HUDEP-2 (cell line): ENCODE measurements at regions not wholly inside any gene's neighbourhood (a gene's known extent, or its start where the extent isn't known, plus 50 kb on each side); places are given as distances from the start of the nearest gene placed in this dataset.

Experiments used
- DNase-seq, 76 experiments: peaks; one replicate each; lab custom pipeline; 2025; ENCODE audit not compliant: unreplicated experiment in 76 of 76; lab: John Stamatoyannopoulos, UW

DNA sequence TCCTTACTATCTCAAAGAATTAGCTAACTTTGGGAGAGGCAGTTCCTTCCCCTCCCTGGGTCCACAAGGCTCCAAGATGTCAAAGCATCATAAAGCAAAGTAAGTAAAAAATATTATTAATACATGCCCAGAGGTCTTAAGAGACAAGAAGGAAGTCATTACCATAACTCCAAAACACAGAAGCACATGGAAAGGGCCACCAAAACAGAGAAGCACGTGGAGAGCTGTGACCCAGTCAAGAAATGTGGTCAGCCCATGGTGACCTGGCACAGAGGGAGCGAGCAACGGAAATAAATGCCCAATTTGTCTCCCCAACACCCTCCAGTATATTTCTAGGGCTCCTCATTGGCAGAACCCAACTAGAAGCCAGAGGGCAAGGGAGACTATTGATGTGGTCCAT, 277.5 kb upstream of the API5 start:
- no peak for DNase-seq

DNA sequence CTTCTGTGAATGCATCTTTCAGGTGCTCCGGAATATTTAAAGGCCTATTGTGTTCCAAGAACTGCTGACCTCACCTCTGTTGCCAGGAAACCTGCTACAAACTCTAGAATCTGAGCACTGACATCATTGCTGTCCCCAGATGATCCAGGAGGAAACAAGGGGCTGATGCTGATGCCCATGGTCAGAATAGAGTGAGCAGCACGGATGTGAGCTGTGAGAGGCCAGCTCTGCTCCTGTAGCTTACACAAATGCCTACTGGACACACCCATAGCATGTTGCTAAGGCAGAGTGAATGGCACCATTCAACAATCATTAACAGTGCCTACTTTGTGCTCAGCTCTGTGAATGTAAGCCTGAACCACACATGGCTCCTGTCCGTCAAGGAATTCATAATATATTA, 276.7 kb upstream of the API5 start:
- no peak for DNase-seq

DNA sequence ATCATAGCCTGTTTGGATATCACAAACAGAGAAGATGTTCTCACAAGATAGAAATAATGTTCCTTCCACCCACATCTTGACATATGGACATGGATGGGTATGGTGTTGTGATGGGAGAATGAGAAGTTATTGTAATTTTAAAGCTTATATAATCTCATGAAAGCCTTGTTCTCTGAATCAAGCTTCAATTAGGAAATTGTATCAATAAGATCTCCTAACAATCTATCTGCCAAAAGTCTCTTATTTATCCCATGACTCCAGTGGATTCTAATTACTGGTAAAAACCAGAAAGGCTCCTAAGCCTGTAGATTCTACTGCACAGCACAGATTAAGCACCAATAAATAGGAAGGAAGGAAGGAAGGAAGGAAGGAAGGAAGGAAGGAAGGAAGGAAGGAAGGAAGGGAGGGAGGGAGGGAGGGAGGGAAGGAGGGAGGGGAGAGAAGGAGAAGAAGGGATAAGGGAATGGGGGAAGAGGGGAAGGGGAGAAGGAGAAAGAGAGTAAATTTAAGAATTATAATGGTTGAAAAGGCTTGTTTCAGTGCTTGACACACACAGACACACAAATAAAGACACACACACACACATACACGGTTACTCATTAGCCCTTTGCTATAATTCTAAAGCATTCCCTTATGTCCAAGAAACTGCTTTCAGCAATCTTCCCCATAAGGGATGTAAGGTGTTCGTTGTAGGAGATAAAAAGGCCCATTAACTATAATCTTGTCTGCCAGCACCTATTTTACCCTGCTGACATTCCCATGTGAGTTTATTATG, 258.0 kb upstream of the API5 start:
- DNase-seq = no peak

DNA sequence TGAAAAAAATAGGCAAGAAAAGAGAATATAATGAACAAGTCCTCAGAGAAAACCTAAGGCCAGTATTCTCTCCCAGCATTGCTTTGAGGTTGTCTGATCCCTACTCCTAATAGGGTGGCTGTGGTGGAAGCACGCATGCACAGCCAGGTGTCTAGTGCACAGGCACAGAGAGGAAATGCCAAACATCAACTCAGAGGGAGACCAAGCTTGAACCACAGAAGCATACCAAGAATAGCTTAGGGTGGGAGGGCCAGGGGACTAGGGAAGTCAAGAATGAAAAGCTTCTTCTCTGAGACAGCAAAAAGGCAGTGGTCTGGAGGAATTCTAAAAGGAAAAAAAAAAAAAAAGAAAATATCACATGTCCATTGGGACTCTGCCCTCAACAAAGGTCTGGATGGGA, 244.1 kb upstream of the API5 start:
- DNase-seq = no peak

DNA sequence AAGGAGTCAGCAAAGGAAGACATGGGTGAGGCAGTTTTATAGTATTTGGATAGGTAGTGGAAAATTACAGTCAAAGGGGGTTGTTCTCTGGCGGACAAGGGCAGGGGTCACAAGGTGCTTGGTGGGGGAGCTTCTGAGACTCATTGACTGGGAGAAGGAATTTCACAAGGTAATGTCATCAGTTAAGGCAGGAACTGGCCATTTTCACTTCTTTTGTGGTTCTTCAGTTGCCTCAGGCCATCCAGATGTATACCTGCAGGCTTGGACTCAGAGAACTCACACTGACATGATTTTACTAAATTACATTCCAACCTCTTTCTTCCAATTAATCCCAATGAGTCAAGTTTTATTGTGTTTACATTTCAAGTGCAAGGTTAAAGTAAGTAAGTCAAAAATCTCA, 240.5 kb upstream of the API5 start:
- no peak for DNase-seq

GRCh38 chr11:43072096-43072495, 239.7 kb upstream of the API5 start:
- DNase-seq = no peak

DNA sequence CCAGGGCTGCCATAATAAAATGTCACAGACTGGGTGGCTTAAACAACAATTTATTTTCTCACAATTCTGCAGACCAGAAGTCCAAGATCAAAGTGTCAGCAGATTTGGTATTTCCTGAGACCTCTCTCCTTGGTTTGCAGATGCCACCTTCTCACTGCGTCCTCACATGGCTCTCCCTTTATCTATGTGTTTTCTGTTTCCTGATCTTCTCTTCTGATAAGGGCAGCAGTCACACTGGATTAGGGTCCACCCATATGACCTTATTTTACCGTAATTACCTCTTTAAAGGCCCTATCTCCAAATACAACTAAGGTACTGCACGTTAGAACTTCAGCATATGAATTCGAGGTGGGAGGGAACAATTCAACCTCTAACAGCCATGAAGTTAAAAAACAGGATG, 238.9 kb upstream of the API5 start:
- DNase-seq = no peak

DNA sequence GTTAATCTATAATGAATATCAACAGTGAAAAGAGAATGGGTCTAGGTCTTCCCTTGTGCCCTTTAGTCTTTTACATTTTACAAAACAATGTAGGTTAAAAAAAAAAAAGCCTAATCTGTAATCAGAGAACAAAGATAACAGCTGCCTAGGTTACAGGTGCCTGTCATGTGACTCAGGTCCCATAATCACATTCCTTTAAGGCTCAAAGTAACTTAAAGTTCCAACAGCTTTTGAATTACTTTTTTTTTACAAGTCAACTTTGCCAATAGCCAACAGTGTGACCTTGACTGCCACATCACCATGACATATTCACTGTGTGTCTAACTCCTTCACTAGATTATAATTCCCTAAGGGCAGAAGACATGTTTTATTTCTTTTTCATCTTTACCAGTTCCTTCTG, 237.0 kb upstream of the API5 start:
- no peak for DNase-seq

DNA sequence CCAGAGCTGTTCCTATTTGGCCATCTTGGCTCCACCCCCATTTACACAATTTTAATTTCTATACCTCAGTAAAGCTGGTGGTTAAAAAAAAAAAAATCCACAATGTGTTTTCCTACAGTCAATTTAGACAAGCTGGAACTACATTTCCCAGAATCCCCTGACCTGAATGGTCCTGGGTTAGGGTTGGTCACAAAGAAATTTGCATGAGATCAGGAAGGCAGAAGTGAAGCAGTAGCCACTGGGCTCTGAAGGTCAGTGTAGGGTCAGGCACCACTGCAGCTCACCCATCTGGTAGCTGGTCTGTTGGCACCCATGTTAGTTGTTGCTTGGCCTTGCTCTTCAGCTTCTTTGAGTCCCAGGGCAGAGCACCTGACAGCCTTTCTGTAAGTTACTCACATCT, 210.7 kb upstream of the API5 start:
- no peak for DNase-seq

GRCh38 chr11:43116071-43116470, 195.7 kb upstream of the API5 start:
- no peak for DNase-seq

GRCh38 chr11:43119275-43119970, 192.4 kb upstream of the API5 start:
- DNase-seq = no peak

DNA sequence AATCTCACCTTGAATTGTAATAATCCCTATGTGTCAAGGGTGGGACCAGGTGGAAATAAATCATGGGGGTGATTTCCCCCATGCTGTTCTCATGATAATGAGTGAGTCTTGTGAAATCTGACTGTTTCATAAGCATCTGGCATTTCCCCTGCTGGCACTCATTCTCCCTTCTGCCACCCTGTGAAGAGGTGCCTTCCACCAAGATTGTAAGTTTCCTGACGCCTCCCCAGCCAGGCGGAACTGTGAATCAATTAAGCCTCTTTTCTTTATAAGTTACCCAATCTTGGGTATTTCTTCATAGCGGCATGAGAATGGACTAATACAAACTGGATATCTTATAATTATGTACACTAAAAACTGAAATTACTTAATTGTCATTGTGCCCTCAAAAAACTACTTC, 189.2 kb upstream of the API5 start:
- no peak for DNase-seq

GRCh38 chr11:43123443-43123842, 188.4 kb upstream of the API5 start:
- DNase-seq = no peak

- DNase-seq = no peak
Measured at GRCh38 chr11:43124272-43124935, 187.4 kb upstream of the API5 start.

DNA sequence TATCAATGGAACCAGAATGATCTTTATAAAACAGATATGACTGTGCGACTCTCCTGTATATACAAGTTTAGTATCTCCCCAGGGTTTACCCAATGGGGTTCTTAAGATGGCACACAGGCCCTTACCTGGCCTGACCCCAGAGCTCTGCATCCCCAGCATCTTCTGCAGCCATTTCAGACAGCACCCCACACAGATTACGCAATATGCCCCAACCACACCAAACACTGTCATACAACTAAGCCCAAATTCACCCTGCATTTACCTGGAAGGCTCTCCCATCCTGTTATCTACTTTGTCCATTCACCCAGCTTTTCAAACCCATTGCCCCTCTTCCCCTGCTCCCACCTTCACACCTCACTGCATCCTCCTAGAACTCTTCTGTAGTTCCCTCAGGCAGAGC, 182.5 kb upstream of the API5 start:
- no peak for DNase-seq

GRCh38 chr11:43130616-43131015, 181.2 kb upstream of the API5 start:
- DNase-seq = no peak

DNA sequence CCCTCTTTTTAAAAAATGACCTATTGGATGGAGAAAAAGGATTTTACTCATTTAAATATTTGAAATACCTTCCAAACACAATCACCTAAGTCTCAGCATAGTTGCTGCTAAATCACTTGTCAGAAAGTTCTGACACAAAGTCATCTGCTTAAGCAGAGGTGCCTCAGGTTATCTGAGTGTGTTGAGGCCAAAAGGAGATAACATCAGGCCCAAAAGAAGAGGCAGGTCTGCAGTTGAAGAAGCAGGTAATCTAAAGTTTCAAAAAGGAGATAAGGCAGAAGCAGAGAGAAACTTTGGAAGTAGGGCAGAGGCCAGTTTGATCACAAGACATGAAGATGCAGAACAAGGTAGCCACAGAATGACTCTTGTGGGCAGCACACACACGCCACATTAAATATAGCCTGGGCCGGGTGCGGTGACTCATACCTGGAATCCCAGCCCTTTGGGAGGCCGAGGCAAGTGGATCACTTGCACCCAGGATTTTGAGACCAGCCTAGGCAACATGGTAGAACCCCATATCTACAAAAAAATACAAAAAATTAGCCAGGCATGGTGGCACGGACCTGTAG, 175.7 kb upstream of the API5 start:
- DNase-seq = no peak

DNA sequence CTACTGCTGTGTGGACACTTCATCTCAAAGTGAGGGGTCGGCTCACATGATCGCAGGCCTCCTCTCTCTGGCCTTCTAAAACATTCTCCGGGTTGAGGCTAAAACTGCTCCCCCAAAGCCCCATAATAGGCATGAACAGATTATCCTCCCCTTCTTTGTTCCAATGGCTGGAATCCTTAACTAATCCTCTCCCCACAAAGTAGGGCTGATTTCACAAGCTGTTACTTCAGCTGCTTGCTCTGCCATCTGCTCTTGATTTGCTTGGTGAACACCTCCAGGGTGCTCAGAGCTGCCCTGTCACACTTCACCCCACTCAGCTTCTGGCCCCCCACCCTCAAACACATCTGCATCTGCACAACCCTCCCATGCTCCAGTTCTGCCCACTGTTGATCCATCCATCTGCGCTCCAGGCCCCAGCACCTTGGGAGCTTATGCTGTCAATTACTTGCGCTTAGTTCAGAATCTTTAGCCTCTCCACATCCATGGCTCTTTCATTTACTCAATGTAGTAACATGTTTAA, 173.1 kb upstream of the API5 start:
- DNase-seq = no peak

DNA sequence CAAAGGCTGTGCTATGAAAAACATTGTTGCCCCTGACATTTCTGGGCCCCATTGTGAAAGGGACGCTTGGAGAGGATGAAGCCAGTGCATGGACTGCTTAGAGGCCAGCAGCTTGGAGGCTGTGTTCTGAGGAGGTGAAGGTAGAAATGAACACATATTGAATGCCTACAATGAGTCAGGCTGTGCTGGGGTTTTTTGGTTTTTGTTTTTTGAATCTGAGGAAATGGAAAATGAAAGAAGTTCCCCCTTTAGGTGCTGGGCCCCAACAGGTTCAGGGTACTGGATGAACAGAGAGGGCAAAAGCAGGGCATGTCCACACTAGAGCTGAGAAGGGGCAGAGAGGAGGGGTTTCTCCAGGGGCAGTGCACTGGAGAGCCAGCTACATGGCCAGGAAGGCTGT, 166.1 kb upstream of the API5 start:
- no peak for DNase-seq

- DNase-seq = no peak
Measured at GRCh38 chr11:43150697-43151096, 161.1 kb upstream of the API5 start.

GRCh38 chr11:43164831-43165230, 147.0 kb upstream of the API5 start:
- no peak for DNase-seq
